Liver (tissue), 8 donors: ENCODE measurements at regions not wholly inside any gene's neighbourhood (a gene's known extent, or its start where the extent isn't known, plus 50 kb on each side); places are given as distances from the start of the nearest gene placed in this dataset.

Experiments used
- DNase-seq: peaks from one replicate; pipeline ENCODE4 v3.0.0-alpha.2; 2017; ENCODE audit warnings: low spot score
- H3K27ac ChIP-seq, 2 donors: one replicate each; pipeline ENCODE4 v1.7.0; 2013; ENCODE audit warnings: inconsistent platforms in 2 of 2, low read length in 2 of 2, control low read depth in 1 of 2, low read depth in 1 of 2, mild to moderate bottlenecking in 1 of 2
- H3K27me3 ChIP-seq, 4 donors: one replicate each; pipeline versions ENCODE4 v1.6.1 to v1.7.0; 2013; ENCODE audit warnings: low read length in 3 of 4, inconsistent platforms in 1 of 4, mild to moderate bottlenecking in 1 of 4, moderate library complexity in 1 of 4; ENCODE audit not compliant: control insufficient read depth in 4 of 4, insufficient read depth in 4 of 4
- H3K36me3 ChIP-seq, 4 donors: one replicate each; pipeline versions ENCODE4 v1.6.1 to v1.7.0; 2013; ENCODE audit warnings: low read length in 3 of 4, mild to moderate bottlenecking in 3 of 4, low read depth in 1 of 4, moderate library complexity in 1 of 4; ENCODE audit not compliant: control insufficient read depth in 4 of 4, insufficient read depth in 3 of 4
- H3K4me1 ChIP-seq, 4 donors: one replicate each; pipeline versions ENCODE4 v1.6.1 to v1.7.0; 2013; ENCODE audit warnings: low read length in 3 of 4, mild to moderate bottlenecking in 3 of 4, moderate library complexity in 1 of 4; ENCODE audit not compliant: control insufficient read depth in 4 of 4, insufficient read depth in 4 of 4
- H3K4me3 ChIP-seq, 3 donors: one replicate each; pipeline versions ENCODE4 v1.6.1 to v1.7.0; 2013; ENCODE audit warnings: low read length in 3 of 3, control low read depth in 1 of 3, low read depth in 1 of 3, mild to moderate bottlenecking in 1 of 3
- H3K9ac ChIP-seq, 2 donors: one replicate each; pipeline ENCODE4 v1.7.0; 2013; ENCODE audit warnings: low read length in 2 of 2, mild to moderate bottlenecking in 2 of 2, moderate library complexity in 2 of 2, control low read depth in 1 of 2, low read depth in 1 of 2
- H3K9me3 ChIP-seq, 4 donors: one replicate each; pipeline versions ENCODE4 v1.6.1 to v1.7.0; 2013; ENCODE audit warnings: low read length in 3 of 4; ENCODE audit not compliant: control insufficient read depth in 4 of 4
- CTCF ChIP-seq: fragments of 150-350 bp; IDR thresholded peaks from 2 replicates; pipeline ENCODE4 v1.5.1; 2017; ENCODE audit warnings: improper control_type of control experiment, low read depth, low read length; ENCODE audit not compliant: missing input control
- FOXA2 ChIP-seq: IDR thresholded peaks from 2 replicates; pipeline ENCODE4 v1.6.1; 2016; ENCODE audit warnings: antibody characterized with exemption
- GABPA ChIP-seq, 2 donors: IDR thresholded peaks in 1 of 2; conservative IDR thresholded peaks in 1 of 2; 2 replicates each; pipeline ENCODE4 v1.6.1; 2016; ENCODE audit warnings: antibody characterized with exemption in 2 of 2, mild to moderate bottlenecking in 1 of 2, moderate library complexity in 1 of 2
- HNF4A ChIP-seq, 2 donors: conservative IDR thresholded peaks; 2 replicates each; pipeline ENCODE4 v1.6.1; 2016; ENCODE audit warnings: antibody characterized with exemption in 2 of 2, mild to moderate bottlenecking in 2 of 2
- HNF4G ChIP-seq: IDR thresholded peaks from 2 replicates; pipeline ENCODE4 v1.6.1; 2016; ENCODE audit warnings: antibody characterized with exemption
- JUND ChIP-seq, 2 donors: IDR thresholded peaks; 2 replicates each; pipeline ENCODE4 v1.6.1; 2016; ENCODE audit warnings: antibody characterized with exemption in 2 of 2
- NR2F2 ChIP-seq: IDR thresholded peaks from 2 replicates; pipeline ENCODE4 v1.6.1; 2016; ENCODE audit warnings: antibody characterized with exemption
- RAD21 ChIP-seq, 2 donors: IDR thresholded peaks; 2 replicates each; pipeline ENCODE4 v1.6.1; 2016; ENCODE audit warnings: antibody characterized with exemption in 2 of 2, mild to moderate bottlenecking in 2 of 2
- REST ChIP-seq: IDR thresholded peaks from 2 replicates; pipeline ENCODE4 v1.6.1; 2016; ENCODE audit warnings: antibody characterized with exemption, mild to moderate bottlenecking
- RXRA ChIP-seq, 2 donors: IDR thresholded peaks; 2 replicates each; pipeline ENCODE4 v1.6.1; 2017 to 2018; ENCODE audit warnings: antibody characterized with exemption in 2 of 2, mild to moderate bottlenecking in 1 of 2
- TAF1 ChIP-seq: conservative IDR thresholded peaks from 2 replicates; pipeline ENCODE4 v1.6.1; 2016; ENCODE audit warnings: antibody characterized with exemption, mild to moderate bottlenecking
- ZBTB33 ChIP-seq: IDR thresholded peaks from 2 replicates; pipeline ENCODE4 v1.6.1; 2016; ENCODE audit warnings: antibody characterized with exemption
- WGBS: extraction: QIAGEN DNeasy Blood & Tissue Kit; methylation state at CpG from one replicate; pipeline ENCODE4 v1.1.7; 2013; 5-methylcytosine and 5-hydroxymethylcytosine counted together
- donor health status: healthy.
- donor health status: healthy.
- donor health status: healthy.
- donor health status: healthy.
- donor health status: healthy.

GRCh38 chr13:44015811-44016210 lies 136.1 kb downstream of the LACC1 start:
- Histone ChIP-seq H3K27me3 (no peaks in the 10 kb centered on the region), H3K27ac (no peak overlapping the region), H3K36me3 (no peaks in the 10 kb centered on the region), H3K9me3 (no peaks in the 10 kb centered on the region), H3K4me3 (no peak overlapping the region), H3K4me1 (no peaks in the 10 kb centered on the region), H3K9ac (no peak overlapping the region)
- 87% methylated on average over 6 of the region's 6 CpGs for WGBS
- no peak for DNase-seq
- no peak for TF ChIP-seq JUND (IDR thresholded peaks at IDR 0.05)
- TF ChIP-seq RAD21 (IDR thresholded peaks at IDR 0.05) = no peak
- TF ChIP-seq NR2F2 = no peak
- no peak for TF ChIP-seq RXRA (IDR thresholded peaks at IDR 0.05)
- no peak for TF ChIP-seq FOXA2
- no peak for TF ChIP-seq HNF4A (conservative IDR thresholded peaks at IDR 0.05)
- no peak for TF ChIP-seq REST
- no peak for TF ChIP-seq HNF4G

- Histone ChIP-seq H3K9me3 (no peaks in the 10 kb centered on the region), H3K9ac (no peak overlapping the region), H3K27me3 (no peaks in the 10 kb centered on the region), H3K36me3 (no peaks in the 10 kb centered on the region), H3K4me1 (no peaks in the 10 kb centered on the region), H3K27ac (no peak overlapping the region), H3K4me3 (no peak overlapping the region)
- WGBS = 74% methylated on average over 5 of the region's 5 CpGs
- TF ChIP-seq NR2F2 = peak; percentile 38
- TF ChIP-seq TAF1 = no peak
- no peak for TF ChIP-seq REST
- DNase-seq = no peak
These were observed 138.1 kb downstream of the LACC1 start for GRCh38 chr13:44017756-44018309.

GRCh38 chr13:44019651-44020050 lies 139.9 kb downstream of the LACC1 start:
- H3K36me3 ChIP-seq = no peaks in the 10 kb centered on the region
- 92% methylated on average over 4 of the region's 4 CpGs for WGBS
- no peak overlapping the region for H3K4me3 ChIP-seq
- no peaks in the 10 kb centered on the region for H3K27me3 ChIP-seq
- DNase-seq = no peak
- H3K9ac ChIP-seq = no peak overlapping the region
- H3K27ac ChIP-seq = no peak overlapping the region
- H3K9me3 ChIP-seq = no peaks in the 10 kb centered on the region
- no peaks in the 10 kb centered on the region for H3K4me1 ChIP-seq
- TF ChIP-seq CTCF (no peak), GABPA (IDR thresholded peaks at IDR 0.05 in 1 of 2, conservative IDR thresholded peaks at IDR 0.05 in 1 of 2) (no peak), RXRA (IDR thresholded peaks at IDR 0.05) (no peak), REST (no peak), NR2F2 (no peak), ZBTB33 (no peak)
